Activated T-cell treated with anti-CD3 and anti-CD28 coated beads, Interleukin-2, amount 50 U/mL, for 24 hours (primary cell): ENCODE measurements at regions not wholly inside any gene's neighbourhood (a gene's known extent, or its start where the extent isn't known, plus 50 kb on each side); places are given as distances from the start of the nearest gene placed in this dataset.

Source experiments
- DNase-seq: peaks from one replicate; pipeline ENCODE4 v3.0.0-alpha.2; 2020
- H3K27ac Mint-ChIP-seq: 2 replicates; pipeline ENCODE4 v1.8.0; 2020; ENCODE audit warnings: mild to moderate bottlenecking, mixed read lengths
- H3K27me3 Mint-ChIP-seq: 2 replicates; pipeline ENCODE4 v1.8.0; 2020; ENCODE audit warnings: mixed read lengths
- H3K36me3 Mint-ChIP-seq: 2 replicates; pipeline ENCODE4 v1.8.0; 2020; ENCODE audit warnings: low read depth, mixed read lengths
- H3K4me1 Mint-ChIP-seq: 2 replicates; pipeline ENCODE4 v1.8.0; 2020; ENCODE audit warnings: low read depth, mixed read lengths
- H3K4me3 Mint-ChIP-seq: 2 replicates; pipeline ENCODE4 v1.8.0; 2020; ENCODE audit warnings: mild to moderate bottlenecking, moderate library complexity, mixed read lengths
- H3K9me3 Mint-ChIP-seq: 2 replicates; pipeline ENCODE4 v1.8.0; 2020; ENCODE audit warnings: mixed read lengths

GRCh38 chr7:118642396-118642795, 417.9 kb downstream of the ANKRD7 start:
- Mint-ChIP-seq H3K9me3 (no peaks in the 10 kb centered on the region), H3K4me1 (no peaks in the 10 kb centered on the region), H3K36me3 (no peaks in the 10 kb centered on the region), H3K27ac (no peak overlapping the region), H3K4me3 (no peak overlapping the region), H3K27me3 (no peaks in the 10 kb centered on the region)
- DNase-seq, result no peak

- Mint-ChIP-seq H3K9me3 (no peaks in the 10 kb centered on the region), H3K4me3 (no peak overlapping the region), H3K27me3 (no peaks in the 10 kb centered on the region), H3K4me1 (no peaks in the 10 kb centered on the region), H3K27ac (no peak overlapping the region), H3K36me3 (no peaks in the 10 kb centered on the region)
- no peak for DNase-seq
Observed at GRCh38 chr7:118644346-118644745, 419.8 kb downstream of the ANKRD7 start.

GRCh38 chr7:118648002-118648401, 423.5 kb downstream of the ANKRD7 start:
- Mint-ChIP-seq H3K27ac (no peak overlapping the region), H3K4me3 (no peak overlapping the region), H3K27me3 (no peaks in the 10 kb centered on the region), H3K36me3 (no peaks in the 10 kb centered on the region), H3K4me1 (no peaks in the 10 kb centered on the region), H3K9me3 (no peaks in the 10 kb centered on the region)
- no peak for DNase-seq

GRCh38 chr7:118657391-118658005, 433.0 kb downstream of the ANKRD7 start:
- Mint-ChIP-seq H3K27me3 (no peaks in the 10 kb centered on the region), H3K4me3 (no peak overlapping the region), H3K27ac (no peak overlapping the region), H3K4me1 (no peaks in the 10 kb centered on the region), H3K9me3 (no peaks in the 10 kb centered on the region), H3K36me3 (no peaks in the 10 kb centered on the region)
- DNase-seq, result no peak

GRCh38 chr7:118662266-118662665, 437.8 kb downstream of the ANKRD7 start:
- no peak overlapping the region for H3K27ac Mint-ChIP-seq
- no peaks in the 10 kb centered on the region for H3K9me3 Mint-ChIP-seq
- H3K4me1 Mint-ChIP-seq, result no peaks in the 10 kb centered on the region
- H3K4me3 Mint-ChIP-seq, result no peak overlapping the region
- no peaks in the 10 kb centered on the region for H3K36me3 Mint-ChIP-seq
- DNase-seq, result no peak
- no peaks in the 10 kb centered on the region for H3K27me3 Mint-ChIP-seq

- Mint-ChIP-seq H3K4me3 (no peak overlapping the region), H3K27me3 (no peaks in the 10 kb centered on the region), H3K27ac (no peak overlapping the region), H3K9me3 (no peaks in the 10 kb centered on the region), H3K36me3 (no peaks in the 10 kb centered on the region), H3K4me1 (no peaks in the 10 kb centered on the region)
- DNase-seq, result no peak
Observed at GRCh38 chr7:118664498-118664897, 440.0 kb downstream of the ANKRD7 start.

- no peak overlapping the region for H3K27ac Mint-ChIP-seq
- H3K36me3 Mint-ChIP-seq, result no peaks in the 10 kb centered on the region
- no peaks in the 10 kb centered on the region for H3K4me1 Mint-ChIP-seq
- H3K4me3 Mint-ChIP-seq, result no peak overlapping the region
- H3K9me3 Mint-ChIP-seq, result peaks cover 2% of the 10 kb centered on the region
- no peaks in the 10 kb centered on the region for H3K27me3 Mint-ChIP-seq
- DNase-seq, result no peak
Observed at GRCh38 chr7:118671149-118671548, 446.6 kb downstream of the ANKRD7 start.

GRCh38 chr7:118684796-118685195, 460.3 kb downstream of the ANKRD7 start:
- Mint-ChIP-seq H3K9me3 (peaks cover 5% of the 10 kb centered on the region), H3K4me1 (no peaks in the 10 kb centered on the region), H3K4me3 (no peak overlapping the region), H3K36me3 (no peaks in the 10 kb centered on the region), H3K27ac (no peak overlapping the region), H3K27me3 (no peaks in the 10 kb centered on the region)
- no peak for DNase-seq

- H3K4me1 Mint-ChIP-seq, result no peaks in the 10 kb centered on the region
- no peak overlapping the region for H3K4me3 Mint-ChIP-seq
- DNase-seq, result no peak
- H3K27ac Mint-ChIP-seq, result no peak overlapping the region
- H3K9me3 Mint-ChIP-seq, result no peaks in the 10 kb centered on the region
- no peaks in the 10 kb centered on the region for H3K36me3 Mint-ChIP-seq
- H3K27me3 Mint-ChIP-seq, result no peaks in the 10 kb centered on the region
Observed at GRCh38 chr7:118689403-118689802, 464.9 kb downstream of the ANKRD7 start.

- H3K9me3 Mint-ChIP-seq, result peaks cover 4% of the 10 kb centered on the region
- no peak for DNase-seq
- H3K27me3 Mint-ChIP-seq, result no peaks in the 10 kb centered on the region
- H3K4me1 Mint-ChIP-seq, result no peaks in the 10 kb centered on the region
- H3K27ac Mint-ChIP-seq, result no peak overlapping the region
- no peaks in the 10 kb centered on the region for H3K36me3 Mint-ChIP-seq
- H3K4me3 Mint-ChIP-seq, result no peak overlapping the region
Observed at GRCh38 chr7:118696879-118697278, 472.4 kb downstream of the ANKRD7 start.

GRCh38 chr7:118699222-118699621, 474.7 kb downstream of the ANKRD7 start:
- peaks cover 4% of the 10 kb centered on the region for H3K9me3 Mint-ChIP-seq
- H3K4me1 Mint-ChIP-seq, result no peaks in the 10 kb centered on the region
- H3K36me3 Mint-ChIP-seq, result no peaks in the 10 kb centered on the region
- no peak for DNase-seq
- no peak overlapping the region for H3K27ac Mint-ChIP-seq
- no peaks in the 10 kb centered on the region for H3K27me3 Mint-ChIP-seq
- H3K4me3 Mint-ChIP-seq, result no peak overlapping the region

- no peaks in the 10 kb centered on the region for H3K36me3 Mint-ChIP-seq
- H3K9me3 Mint-ChIP-seq, result no peaks in the 10 kb centered on the region
- H3K27me3 Mint-ChIP-seq, result no peaks in the 10 kb centered on the region
- H3K4me3 Mint-ChIP-seq, result no peak overlapping the region
- H3K27ac Mint-ChIP-seq, result no peak overlapping the region
- H3K4me1 Mint-ChIP-seq, result no peaks in the 10 kb centered on the region
- DNase-seq, result no peak
Observed at GRCh38 chr7:118708741-118709140, 484.2 kb downstream of the ANKRD7 start.

GRCh38 chr7:118711688-118712087, 487.2 kb downstream of the ANKRD7 start:
- no peak overlapping the region for H3K27ac Mint-ChIP-seq
- no peaks in the 10 kb centered on the region for H3K9me3 Mint-ChIP-seq
- H3K4me3 Mint-ChIP-seq, result no peak overlapping the region
- no peak for DNase-seq
- H3K27me3 Mint-ChIP-seq, result no peaks in the 10 kb centered on the region
- no peaks in the 10 kb centered on the region for H3K4me1 Mint-ChIP-seq
- no peaks in the 10 kb centered on the region for H3K36me3 Mint-ChIP-seq

GRCh38 chr7:118713039-118713438, 488.5 kb downstream of the ANKRD7 start:
- no peak for DNase-seq
- H3K4me3 Mint-ChIP-seq, result no peak overlapping the region
- no peaks in the 10 kb centered on the region for H3K4me1 Mint-ChIP-seq
- H3K36me3 Mint-ChIP-seq, result no peaks in the 10 kb centered on the region
- no peaks in the 10 kb centered on the region for H3K9me3 Mint-ChIP-seq
- no peak overlapping the region for H3K27ac Mint-ChIP-seq
- no peaks in the 10 kb centered on the region for H3K27me3 Mint-ChIP-seq

- Mint-ChIP-seq H3K4me1 (no peaks in the 10 kb centered on the region), H3K36me3 (no peaks in the 10 kb centered on the region), H3K9me3 (no peaks in the 10 kb centered on the region), H3K27ac (no peak overlapping the region), H3K27me3 (no peaks in the 10 kb centered on the region), H3K4me3 (no peak overlapping the region)
- no peak for DNase-seq
Observed at GRCh38 chr7:118720632-118721031, 496.1 kb downstream of the ANKRD7 start.

GRCh38 chr7:118731854-118732253, 507.4 kb downstream of the ANKRD7 start:
- H3K27me3 Mint-ChIP-seq, result no peaks in the 10 kb centered on the region
- no peaks in the 10 kb centered on the region for H3K4me1 Mint-ChIP-seq
- no peak for DNase-seq
- no peaks in the 10 kb centered on the region for H3K36me3 Mint-ChIP-seq
- H3K27ac Mint-ChIP-seq, result no peak overlapping the region
- H3K4me3 Mint-ChIP-seq, result no peak overlapping the region
- peaks cover 10% of the 10 kb centered on the region for H3K9me3 Mint-ChIP-seq
